HG03064 (cell line): ENCODE measurements at regions not wholly inside any gene's neighbourhood (a gene's known extent, or its start where the extent isn't known, plus 50 kb on each side); places are given as distances from the start of the nearest gene placed in this dataset.

Experiments
- ATAC-seq: cut with Tn5 transposase; IDR thresholded peaks from one replicate; pipeline ENCODE4 v1.9.1; 2021; ENCODE audit warnings: low read depth; ENCODE audit not compliant: unreplicated experiment

DNA sequence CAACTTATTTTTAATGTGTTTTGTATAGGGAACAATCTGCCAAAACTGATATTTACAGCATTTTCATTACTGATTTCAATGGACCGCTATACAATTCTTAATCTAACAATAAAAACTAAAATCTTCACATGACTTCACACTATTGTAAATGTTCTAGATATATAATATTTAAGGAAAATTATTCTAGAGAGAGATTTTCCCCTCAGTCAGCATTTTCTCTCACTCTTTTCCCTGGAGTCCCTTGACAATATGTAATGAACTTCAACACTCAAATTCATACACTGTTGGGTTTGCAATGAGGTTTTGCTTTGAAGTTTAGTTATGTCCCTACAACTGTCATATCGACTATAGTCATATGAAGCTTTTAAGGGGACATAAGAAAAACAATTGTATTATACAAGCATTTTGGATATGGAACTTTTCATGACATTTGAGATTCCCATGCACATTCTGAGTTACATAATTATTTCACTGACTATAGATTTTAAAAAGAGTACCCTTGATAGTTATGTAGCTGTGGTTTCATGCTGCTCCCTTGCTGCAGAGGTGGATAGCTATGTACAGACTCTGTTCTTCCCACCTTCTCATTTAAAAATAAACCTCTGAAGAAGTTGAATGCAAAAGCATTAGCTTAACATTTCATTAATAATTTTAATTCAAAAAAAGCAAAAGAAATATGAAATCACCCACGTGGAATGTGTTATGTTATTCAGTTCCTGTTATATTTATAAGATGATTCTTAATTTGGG is 338.5 kb downstream of the AKAIN1 start:
- ATAC-seq: no peak

GRCh38 chr18:4854671-4855070 is 342.4 kb downstream of the AKAIN1 start:
- no peak for ATAC-seq

GRCh38 chr18:4851301-4851976 is 345.6 kb downstream of the AKAIN1 start:
- ATAC-seq: no peak

DNA sequence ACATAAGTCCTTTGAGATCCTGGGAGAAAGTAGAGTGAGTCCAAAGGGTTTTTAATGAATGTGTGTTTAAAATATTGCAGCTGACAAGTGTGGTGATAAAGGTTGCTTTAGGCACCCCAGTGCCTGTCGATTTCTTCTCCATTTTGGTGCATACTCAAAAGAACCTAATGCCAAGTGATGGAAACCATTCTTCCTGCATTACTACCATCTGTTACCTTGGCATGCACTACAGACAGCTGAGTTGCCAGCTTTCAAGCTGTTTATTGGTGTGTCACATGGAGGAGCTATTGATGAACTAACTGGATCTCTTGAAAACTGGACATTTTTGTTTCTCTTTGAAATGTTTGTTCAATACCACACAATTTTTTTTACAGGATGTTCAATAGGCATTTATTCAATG is 350.0 kb downstream of the AKAIN1 start:
- ATAC-seq: no peak

- ATAC-seq: no peak
Observed at GRCh38 chr18:4844320-4844719, 352.7 kb downstream of the AKAIN1 start.

DNA sequence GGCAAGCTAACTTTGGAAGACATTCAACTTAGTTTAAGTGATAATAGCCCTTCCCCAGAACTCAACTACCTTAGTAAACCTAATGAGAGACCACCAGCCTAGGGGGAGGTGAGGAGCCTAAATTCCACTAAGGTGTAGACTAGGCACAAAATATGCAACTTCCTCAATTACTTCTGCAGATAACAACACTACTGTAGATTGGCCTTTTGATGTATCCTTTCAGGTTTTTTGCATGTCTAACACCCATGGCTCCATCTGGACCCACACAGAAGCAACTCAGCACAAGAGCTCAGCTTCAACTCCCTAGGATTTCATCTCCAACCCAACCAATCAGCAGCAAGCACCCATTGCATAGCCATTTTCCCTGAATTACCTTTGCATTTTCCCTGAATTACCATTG is 353.3 kb downstream of the AKAIN1 start:
- no peak for ATAC-seq

DNA sequence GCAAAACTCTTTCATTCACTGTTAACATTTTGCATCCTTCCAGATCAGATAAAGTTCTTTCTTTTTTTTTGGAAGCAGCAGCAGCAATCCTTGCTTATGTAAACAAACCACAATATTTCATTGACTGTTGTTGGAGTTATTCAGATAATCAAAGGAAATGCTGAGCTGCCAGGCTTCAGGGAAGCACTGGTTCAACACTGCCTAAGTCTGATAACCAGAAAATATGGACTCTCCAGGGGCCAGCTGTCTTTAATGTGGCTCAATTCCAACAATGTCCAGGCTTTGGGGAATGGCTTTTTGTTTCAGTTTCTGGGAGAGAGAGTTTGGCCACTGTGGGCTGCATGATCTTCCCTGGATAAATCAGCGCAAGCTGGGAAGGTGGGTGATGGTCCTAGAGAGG is 354.3 kb downstream of the AKAIN1 start:
- ATAC-seq: no peak

GRCh38 chr18:4842287-4842686 is 354.8 kb downstream of the AKAIN1 start:
- ATAC-seq: no peak

DNA sequence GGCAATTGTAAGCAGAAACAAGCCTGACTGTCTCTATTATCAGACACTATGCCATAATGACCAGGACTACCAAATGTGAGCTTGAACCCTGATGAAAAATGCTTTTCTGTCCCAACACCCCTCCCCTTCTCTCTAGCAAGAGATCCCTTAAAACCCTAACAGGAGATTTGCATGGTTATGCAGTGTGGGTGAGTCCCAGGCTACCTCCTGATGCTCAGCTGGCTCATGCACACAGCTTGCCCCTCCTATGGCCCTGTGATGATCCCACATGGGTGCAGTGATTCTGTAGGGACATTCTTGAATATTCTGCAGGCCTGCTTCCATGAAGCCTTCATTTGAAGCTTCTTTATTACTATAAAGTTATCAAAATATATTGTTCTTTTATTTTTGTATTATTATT is 357.4 kb downstream of the AKAIN1 start:
- ATAC-seq: no peak

DNA sequence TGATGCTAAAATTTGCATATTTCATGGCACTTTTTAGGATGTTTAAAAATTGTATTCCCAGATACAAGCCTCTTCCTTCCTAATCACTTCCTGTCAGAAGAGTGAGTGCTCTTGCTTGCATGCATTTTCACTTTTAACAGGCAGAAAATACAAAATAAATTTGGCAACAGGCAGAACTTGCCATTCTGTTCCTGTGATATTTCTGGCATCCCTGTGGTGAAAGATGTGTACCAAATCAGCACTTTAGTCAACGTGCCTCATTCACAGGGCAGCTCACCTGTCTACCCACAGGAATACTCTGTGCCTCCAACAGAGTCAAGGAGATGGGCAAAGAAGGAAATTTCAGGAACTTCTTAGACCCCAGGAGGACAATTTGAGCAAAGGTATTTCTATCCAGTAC is 360.9 kb downstream of the AKAIN1 start:
- ATAC-seq: no peak

DNA sequence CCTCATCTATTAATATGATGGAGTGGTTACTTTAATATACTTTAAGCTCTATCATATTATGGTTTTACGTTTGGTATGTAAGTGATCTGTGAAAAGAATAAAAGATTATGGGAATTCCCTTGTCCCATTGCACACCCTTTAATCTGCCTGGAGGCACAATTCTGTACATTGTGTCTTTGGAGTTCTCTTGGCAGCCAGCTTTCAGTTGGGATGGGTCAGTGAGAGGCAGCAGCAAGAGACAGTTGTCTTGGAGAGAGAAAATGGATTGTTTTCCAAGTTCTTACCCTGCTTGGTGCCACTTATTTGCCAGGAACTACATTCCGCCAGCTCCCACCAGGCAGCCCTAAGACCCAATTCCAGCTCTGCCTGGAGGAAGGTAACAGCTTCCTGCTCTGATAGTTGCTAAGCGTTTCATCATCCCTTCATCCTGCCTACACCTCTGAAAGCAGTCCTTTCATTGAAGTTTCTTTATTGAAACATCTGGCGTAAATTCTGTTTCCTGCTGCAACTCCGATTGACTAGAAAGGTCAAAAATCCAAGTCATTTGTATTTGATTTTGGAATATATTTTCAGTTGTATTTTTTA is 365.2 kb downstream of the AKAIN1 start:
- ATAC-seq: no peak

DNA sequence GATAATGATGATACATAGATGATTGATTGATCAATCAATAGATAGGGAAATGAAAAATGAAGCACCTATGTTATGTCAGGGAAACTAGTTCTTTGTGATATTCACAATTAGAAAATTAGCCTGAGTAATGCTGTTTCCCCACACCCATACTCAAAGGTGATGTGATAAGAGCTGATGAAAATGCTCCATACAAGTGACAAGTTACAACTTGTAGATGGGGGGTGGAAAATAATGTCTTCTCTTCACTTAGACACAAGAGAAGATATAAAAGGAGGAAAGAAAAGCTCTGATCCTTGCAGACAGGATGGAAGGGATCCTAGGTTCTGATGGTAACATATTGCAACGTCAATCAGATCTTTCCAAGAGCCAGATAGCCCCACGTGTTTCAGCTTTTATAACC is 365.9 kb downstream of the AKAIN1 start:
- ATAC-seq: no peak

GRCh38 chr18:4823091-4823490 is 368.0 kb upstream of the DLGAP1 start:
- no peak for ATAC-seq

DNA sequence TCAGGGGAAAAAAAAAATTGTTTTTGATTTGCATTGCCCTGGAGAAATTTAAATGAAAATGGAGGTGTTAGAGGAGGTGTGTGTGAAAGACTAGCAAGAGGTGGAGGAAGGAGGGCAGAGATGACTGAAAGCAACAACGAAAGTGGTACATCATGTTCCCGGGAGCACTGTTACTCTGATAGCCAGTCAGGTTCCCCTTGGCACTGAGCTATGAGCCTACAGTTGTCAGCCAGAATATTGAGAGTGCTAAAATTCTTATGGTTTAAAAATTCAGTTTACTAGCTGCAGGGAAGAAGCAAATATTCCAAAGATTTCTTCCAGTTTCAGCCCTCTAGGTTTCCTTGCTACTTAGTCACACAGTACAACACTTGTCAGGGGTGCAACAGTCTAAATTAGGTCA is 366.7 kb upstream of the DLGAP1 start:
- no peak for ATAC-seq

DNA sequence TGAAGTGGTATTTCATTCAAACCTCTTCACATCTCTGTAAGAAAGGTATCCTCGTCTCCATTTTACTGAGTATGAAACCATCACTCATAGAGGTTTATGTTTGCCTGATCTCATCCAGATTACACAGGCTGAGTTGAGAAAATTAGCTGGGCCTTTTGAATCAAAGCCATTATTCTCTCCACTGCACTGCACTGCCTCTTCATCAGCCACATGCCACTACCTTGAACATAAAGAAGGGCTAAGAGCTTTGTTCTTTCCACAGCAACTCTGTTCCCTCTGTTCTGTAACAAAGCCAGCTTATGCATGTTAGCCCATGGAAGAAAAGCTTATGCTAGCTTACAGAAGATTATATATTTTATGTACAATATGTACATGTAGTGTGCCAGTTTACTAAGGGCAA is 362.6 kb upstream of the DLGAP1 start:
- no peak for ATAC-seq

DNA sequence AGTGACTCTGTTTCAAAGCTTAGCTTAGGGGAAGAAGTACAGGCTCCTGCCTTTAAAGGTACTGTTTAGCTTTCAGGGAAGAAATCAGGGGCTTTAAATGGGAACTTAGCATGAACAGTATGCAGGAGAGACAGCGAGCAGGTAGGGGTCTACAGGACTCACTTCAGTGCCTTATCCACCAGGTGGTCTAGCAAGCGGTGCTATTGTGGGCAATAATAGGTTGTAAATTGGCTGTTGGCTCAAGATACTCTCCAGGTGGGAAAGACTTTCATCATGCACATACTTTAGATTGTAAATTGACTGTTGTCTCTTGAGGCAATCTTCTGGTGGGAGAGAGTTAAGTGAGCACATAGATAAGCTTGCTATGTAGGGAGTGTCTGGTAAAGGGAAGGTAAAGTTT is 358.6 kb upstream of the DLGAP1 start:
- ATAC-seq: no peak

DNA sequence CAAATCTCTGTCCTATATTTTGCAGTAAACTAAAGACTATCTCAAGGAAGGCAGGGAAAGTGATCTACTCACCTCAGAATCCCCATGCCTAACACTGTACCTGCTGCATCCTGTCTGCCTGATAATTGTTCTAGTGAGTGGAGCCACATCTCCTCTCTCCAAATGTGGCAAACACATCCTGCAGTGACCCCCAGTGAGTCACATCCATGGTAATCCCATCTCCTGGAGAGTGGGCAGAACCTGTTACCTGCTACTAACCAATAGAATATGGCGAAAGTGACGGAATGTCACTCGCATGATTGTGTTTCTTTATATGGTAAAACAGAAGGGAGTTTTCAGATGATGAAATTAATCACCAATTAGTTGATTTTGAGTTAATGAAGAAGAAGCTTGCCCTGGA is 353.8 kb upstream of the DLGAP1 start:
- no peak for ATAC-seq

DNA sequence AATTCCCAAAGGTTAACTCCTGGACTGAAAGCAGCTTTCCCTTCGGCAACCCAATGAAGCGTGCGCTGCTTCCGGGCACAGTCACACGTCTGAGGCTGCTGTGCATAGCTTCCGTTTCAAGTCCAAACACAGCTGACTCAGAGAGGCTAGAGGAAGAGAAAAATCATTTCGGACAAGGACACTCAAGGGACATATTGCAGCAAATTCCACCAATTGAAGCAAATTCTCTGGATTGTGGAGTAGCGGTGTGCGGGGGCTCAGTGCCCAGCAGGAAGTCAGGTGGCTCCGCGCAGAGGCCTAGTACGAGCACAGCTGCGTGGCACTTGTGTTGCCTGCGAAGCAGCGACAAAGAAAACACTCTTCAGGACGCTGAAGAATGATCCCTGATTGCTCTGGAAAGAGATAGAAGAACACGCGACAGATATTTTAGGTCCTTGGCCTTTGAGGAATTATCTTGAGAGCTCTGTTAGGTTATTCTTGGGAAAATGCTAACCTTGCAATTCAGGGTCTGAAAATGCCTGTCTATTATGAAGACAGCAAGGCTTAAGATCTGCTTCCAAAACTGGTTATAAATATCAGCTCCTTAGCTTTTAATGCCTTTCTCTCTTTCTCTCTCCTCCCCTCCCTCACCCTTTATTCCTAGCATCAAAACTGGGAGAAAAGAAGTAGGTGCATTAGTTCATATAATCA is 352.6 kb upstream of the DLGAP1 start:
- ATAC-seq: no peak

DNA sequence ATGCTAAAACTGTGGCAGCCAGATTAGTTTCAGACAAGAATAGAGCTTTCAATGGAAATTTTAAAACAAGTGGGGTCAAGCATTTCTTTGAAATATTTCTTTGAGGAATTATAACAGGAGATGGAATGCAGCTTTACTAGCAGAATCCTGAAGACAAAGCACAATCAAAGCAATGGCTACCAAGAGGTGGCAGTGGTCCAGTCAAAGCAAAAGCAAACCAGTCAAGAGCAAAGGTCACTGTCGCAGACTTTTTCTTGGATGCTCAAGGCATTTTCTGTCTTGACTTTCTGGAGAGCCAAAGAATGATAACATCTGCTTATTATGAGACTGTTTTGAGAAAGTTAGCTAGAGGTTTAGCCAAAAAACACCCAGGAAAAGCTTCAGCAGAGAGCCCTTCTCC is 351.2 kb upstream of the DLGAP1 start:
- no peak for ATAC-seq

DNA sequence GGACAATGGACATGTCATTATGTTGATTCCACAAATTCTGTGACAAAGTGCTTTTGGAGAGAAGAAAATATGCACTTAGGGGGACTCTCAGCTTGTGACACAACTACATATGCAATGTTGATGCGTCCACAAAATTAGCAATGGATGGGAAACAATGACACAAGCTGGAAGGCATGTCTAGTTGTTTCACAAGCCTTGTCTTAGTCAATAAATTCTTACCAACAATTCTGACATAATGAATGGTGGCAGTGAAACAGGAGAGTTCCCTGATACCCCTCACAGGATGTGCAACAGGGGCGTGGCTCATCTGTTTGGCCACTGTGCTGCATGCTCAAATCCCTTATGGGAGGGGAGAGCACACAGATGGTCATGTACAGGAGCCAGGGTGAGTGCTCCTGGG is 347.2 kb upstream of the DLGAP1 start:
- no peak for ATAC-seq

- ATAC-seq: no peak
Observed at GRCh38 chr18:4801151-4801550, 346.0 kb upstream of the DLGAP1 start.
